GM12801 (cell line): ENCODE measurements at regions not wholly inside any gene's neighbourhood (a gene's known extent, or its start where the extent isn't known, plus 50 kb on each side); places are given as distances from the start of the nearest gene placed in this dataset.

Source experiments
- CTCF ChIP-seq: IDR thresholded peaks from one replicate; pipeline ENCODE4 v1.5.1; 2011; ENCODE audit warnings: control low read depth; ENCODE audit not compliant: insufficient read length; ENCODE audit errors: extremely low read depth

GRCh38 chr17:79543531-79543930 lies 67.3 kb downstream of the RBFOX3 start:
- no peak for TF ChIP-seq CTCF

GRCh38 chr17:79542718-79543117 lies 68.1 kb downstream of the RBFOX3 start:
- TF ChIP-seq CTCF, result no peak

- no peak for TF ChIP-seq CTCF
These were observed 69.6 kb downstream of the RBFOX3 start for GRCh38 chr17:79541056-79541850.

GRCh38 chr17:79539944-79540705 lies 70.7 kb downstream of the RBFOX3 start:
- no peak for TF ChIP-seq CTCF

- TF ChIP-seq CTCF, result no peak
These were observed 72.6 kb downstream of the RBFOX3 start for GRCh38 chr17:79538291-79538690.

- TF ChIP-seq CTCF, result no peak
These were observed 73.2 kb downstream of the RBFOX3 start for GRCh38 chr17:79537686-79538085.

GRCh38 chr17:79537061-79537460 lies 73.8 kb downstream of the RBFOX3 start:
- TF ChIP-seq CTCF, result no peak
